ENCODE measurements at regions not wholly inside any gene's neighbourhood (a gene's known extent, or its start where the extent isn't known, plus 50 kb on each side); places are given as distances from the start of the nearest gene placed in this dataset.

GRCh38 chr15:62394079-62394478 is 229.0 kb upstream of the C2CD4B start:
- Mint-ChIP-seq H3K27ac (ENCODE audit: unreplicated experiment) (no peak overlapping the region), H3K4me3 (ENCODE audit: low read depth, unreplicated experiment) (no peak overlapping the region), H3K36me3 (ENCODE audit: insufficient read depth, unreplicated experiment) (peaks cover 30% of the 10 kb centered on the region), H3K9me3 (ENCODE audit: low read depth, unreplicated experiment) (peaks cover 9% of the 10 kb centered on the region), H3K4me1 (ENCODE audit: low read depth, unreplicated experiment) (peaks cover 18% of the 10 kb centered on the region), H3K27me3 (ENCODE audit: unreplicated experiment) (no peaks in the 10 kb centered on the region)
- no peak for TF ChIP-seq CTCF (IDR thresholded peaks at IDR 0.05; ENCODE audit: unreplicated experiment)
- no TSS peak for BruUV-seq (replicated peaks)
- no peak for DNase-seq
- CTCF ChIA-PET: no interaction called here
- intact Hi-C loops (cut with micrococcal nuclease; ENCODE audit: unreplicated experiment): loop anchor here (5.0 kb wide), 1 partner anchor 253 kb away; no protein-coding TSS in a partner anchor

GRCh38 chr15:62400778-62401177 is 235.7 kb upstream of the C2CD4B start:
- Mint-ChIP-seq H3K9me3 (ENCODE audit: low read depth, unreplicated experiment) (peaks cover 16% of the 10 kb centered on the region), H3K4me3 (ENCODE audit: low read depth, unreplicated experiment) (no peak overlapping the region), H3K27me3 (ENCODE audit: unreplicated experiment) (peaks cover 42% of the 10 kb centered on the region), H3K36me3 (ENCODE audit: insufficient read depth, unreplicated experiment) (no peaks in the 10 kb centered on the region), H3K27ac (ENCODE audit: unreplicated experiment) (no peak overlapping the region), H3K4me1 (ENCODE audit: low read depth, unreplicated experiment) (peaks cover 17% of the 10 kb centered on the region)
- intact Hi-C loops (cut with micrococcal nuclease; ENCODE audit: unreplicated experiment): no loop called here
- no peak for TF ChIP-seq CTCF (IDR thresholded peaks at IDR 0.05; ENCODE audit: unreplicated experiment)
- CTCF ChIA-PET: no interaction called here
- no peak for DNase-seq
- BruUV-seq (replicated peaks): no TSS peak

- no peak for TF ChIP-seq CTCF (IDR thresholded peaks at IDR 0.05; ENCODE audit: unreplicated experiment)
- H3K4me1 Mint-ChIP-seq (ENCODE audit: low read depth, unreplicated experiment): peaks cover 17% of the 10 kb centered on the region
- no peaks in the 10 kb centered on the region for H3K36me3 Mint-ChIP-seq (ENCODE audit: insufficient read depth, unreplicated experiment)
- BruUV-seq (replicated peaks): no TSS peak
- H3K27me3 Mint-ChIP-seq (ENCODE audit: unreplicated experiment): peaks cover 52% of the 10 kb centered on the region
- peaks cover 16% of the 10 kb centered on the region for H3K9me3 Mint-ChIP-seq (ENCODE audit: low read depth, unreplicated experiment)
- intact Hi-C loops (cut with micrococcal nuclease; ENCODE audit: unreplicated experiment): no loop called here
- H3K4me3 Mint-ChIP-seq (ENCODE audit: low read depth, unreplicated experiment): no peak overlapping the region
- no peak for DNase-seq
- no peak overlapping the region for H3K27ac Mint-ChIP-seq (ENCODE audit: unreplicated experiment)
- CTCF ChIA-PET: interaction anchor here (1.0 kb wide), 1 partner anchor 12 kb away, joined by 3 read pairs; no protein-coding TSS in a partner anchor
These were observed 237.6 kb upstream of the C2CD4B start for GRCh38 chr15:62402687-62403086.

GRCh38 chr15:62403164-62403809 is 238.2 kb upstream of the C2CD4B start:
- Mint-ChIP-seq H3K36me3 (ENCODE audit: insufficient read depth, unreplicated experiment) (no peaks in the 10 kb centered on the region), H3K27me3 (ENCODE audit: unreplicated experiment) (peaks cover 52% of the 10 kb centered on the region), H3K4me1 (ENCODE audit: low read depth, unreplicated experiment) (peaks cover 17% of the 10 kb centered on the region), H3K9me3 (ENCODE audit: low read depth, unreplicated experiment) (peaks cover 11% of the 10 kb centered on the region), H3K4me3 (ENCODE audit: low read depth, unreplicated experiment) (no peak overlapping the region), H3K27ac (ENCODE audit: unreplicated experiment) (no peak overlapping the region)
- TF ChIP-seq CTCF (IDR thresholded peaks at IDR 0.05; ENCODE audit: unreplicated experiment): no peak
- CTCF ChIA-PET: no interaction called here
- DNase-seq: no peak
- intact Hi-C loops (cut with micrococcal nuclease; ENCODE audit: unreplicated experiment): no loop called here
- no TSS peak for BruUV-seq (replicated peaks)

Measured in Calu3 (cell line).